HG03521 (cell line): ENCODE measurements at regions not wholly inside any gene's neighbourhood (a gene's known extent, or its start where the extent isn't known, plus 50 kb on each side); places are given as distances from the start of the nearest gene placed in this dataset.
"Not testable (repeated sequence)": the region's sequence is repeated elsewhere in the genome, so short reads cannot be mapped to it uniquely, and the experiment has no call there.

Experiments
- ATAC-seq: cut with Tn5 transposase; IDR thresholded peaks from one replicate; pipeline ENCODE4 v1.9.1; 2021; ENCODE audit warnings: mild to moderate bottlenecking, moderate library complexity; ENCODE audit not compliant: unreplicated experiment

DNA sequence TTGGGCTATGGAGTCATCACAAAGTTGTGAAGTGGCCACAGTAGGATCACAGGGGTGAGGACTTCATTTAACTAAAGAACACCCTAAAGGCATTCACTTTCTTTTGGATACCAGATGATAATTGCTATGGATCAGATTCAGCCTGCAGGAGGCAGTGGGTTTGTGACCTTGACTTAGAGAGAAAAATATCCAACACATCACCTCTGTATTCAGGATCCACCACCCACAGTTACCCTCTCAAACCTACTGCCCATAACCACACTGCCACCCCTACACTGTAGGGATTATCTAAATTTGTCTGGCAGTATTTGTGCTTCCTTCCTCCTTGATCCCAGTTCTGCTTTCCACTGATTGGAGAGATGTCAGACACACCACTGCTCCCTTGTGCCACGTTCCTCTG lies 269.4 kb downstream of the MYCN start:
- no peak for ATAC-seq

DNA sequence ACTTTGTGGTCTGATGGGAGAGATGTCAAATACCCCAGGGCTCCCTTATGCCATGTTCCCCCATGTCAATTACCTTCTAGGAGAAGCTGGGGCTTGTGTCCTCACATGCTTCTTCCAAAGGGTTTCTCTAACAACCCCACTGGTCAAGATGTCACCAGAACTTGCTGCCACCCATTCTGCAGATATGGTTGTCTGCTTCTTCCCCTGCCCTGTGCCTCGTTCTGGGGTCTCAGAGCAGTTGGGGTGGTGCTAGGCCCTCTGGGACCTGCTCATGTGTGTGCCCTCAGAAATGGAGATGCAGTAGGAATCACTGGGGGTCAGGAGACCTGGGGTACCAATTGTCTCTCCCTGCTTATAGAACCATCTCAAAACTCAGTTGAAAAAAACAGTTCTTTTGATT lies 268.6 kb downstream of the MYCN start:
- ATAC-seq = no peak

DNA sequence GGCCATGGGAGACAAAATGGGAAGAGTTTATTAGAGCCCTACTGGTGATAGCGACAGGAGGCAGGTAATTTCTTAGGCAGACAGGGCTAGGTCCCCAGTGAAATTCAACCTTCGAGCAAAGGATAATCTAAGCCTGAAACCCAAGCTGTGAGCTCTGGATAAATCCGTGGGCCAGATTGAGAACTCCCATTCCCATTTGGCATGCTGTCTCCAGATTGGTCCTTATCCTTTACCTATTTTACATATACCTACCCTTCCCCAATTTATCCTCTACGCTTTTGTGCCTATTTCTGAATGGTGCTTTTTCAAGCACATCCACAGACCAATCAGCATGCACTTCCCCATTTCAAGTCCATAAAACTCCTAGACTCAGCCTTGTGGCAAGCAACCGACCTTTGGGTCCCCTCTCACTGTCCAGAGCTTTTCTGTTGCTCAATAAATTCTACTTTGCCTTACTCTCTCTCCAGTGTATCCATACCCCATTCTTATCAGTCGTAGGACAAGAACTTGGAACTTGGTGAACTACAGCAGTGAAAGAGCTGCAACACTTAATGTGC lies 268.0 kb downstream of the MYCN start:
- ATAC-seq = no peak

DNA sequence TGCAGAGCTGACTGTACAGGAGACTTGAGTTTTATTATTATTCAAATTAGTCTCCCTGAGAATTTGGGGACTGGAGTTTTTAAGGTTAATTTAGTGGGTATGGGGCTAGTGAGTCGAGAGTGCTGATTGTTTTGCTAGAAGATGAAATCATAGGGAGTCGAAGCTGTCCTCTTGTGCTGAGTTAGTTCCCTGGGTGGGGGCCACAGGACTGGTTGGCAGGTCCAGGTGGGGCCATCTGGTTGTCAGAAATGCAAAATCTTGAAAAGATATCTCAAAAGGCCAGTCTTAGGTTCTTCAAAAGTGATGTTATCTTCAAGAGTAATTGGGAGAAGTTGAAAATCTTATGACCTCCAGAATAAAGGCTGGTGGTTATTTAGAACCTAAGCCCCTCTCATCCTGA lies 267.3 kb downstream of the MYCN start:
- ATAC-seq = no peak

DNA sequence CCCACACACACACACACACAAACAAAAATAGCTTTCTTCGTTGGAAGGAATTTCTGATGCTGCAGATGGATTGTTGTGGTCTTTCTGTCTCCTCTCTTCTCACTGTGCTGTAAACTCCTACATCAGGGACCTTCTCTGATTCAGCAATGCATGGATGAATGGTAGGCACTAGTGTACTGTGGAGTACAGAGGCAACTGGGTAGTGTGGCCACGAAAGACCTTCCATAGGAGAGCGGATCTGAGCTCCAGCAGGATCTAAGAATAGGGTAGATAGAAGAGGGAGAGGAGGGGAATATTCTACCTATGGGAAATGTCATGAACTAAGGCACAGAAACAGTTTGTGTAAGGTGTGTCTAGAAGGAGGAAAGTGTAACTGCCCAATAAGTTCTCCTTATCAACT lies 266.8 kb downstream of the MYCN start:
- no peak for ATAC-seq

DNA sequence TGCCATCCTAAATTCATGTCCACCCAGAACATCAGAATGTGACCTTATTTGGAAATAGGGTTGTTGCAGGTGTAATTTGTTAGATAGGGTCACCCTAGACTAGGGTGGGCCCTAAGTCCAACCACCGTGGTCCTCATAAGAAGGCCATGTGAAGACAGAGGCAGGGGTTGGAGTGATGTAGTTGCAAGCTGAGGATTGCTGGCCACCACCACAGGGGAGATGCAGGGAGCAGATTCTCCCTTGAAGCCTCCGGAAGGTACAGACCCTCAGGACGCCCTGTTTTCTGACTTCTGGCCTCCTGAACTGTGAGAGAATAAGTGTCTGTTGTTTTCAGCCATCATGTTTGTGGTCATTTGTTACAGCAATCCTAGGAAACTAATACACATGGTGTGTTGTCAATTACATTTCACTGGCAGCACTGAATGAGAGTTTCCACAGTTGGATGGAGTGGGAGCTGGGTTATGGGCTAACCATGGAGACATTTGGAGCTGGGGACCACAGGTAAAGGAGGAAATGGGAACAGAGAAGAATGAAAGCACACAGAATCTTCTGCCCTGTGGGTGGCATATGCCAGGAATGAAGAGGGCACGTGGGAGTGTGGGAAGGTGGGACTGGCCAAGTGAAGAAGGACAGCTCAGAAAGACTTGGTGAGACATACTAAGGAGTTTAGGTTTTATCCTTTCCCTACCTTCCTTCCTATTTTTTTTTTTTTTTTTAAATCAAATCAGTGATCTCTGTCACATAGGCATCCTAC lies 266.0 kb downstream of the MYCN start:
- ATAC-seq = no peak

DNA sequence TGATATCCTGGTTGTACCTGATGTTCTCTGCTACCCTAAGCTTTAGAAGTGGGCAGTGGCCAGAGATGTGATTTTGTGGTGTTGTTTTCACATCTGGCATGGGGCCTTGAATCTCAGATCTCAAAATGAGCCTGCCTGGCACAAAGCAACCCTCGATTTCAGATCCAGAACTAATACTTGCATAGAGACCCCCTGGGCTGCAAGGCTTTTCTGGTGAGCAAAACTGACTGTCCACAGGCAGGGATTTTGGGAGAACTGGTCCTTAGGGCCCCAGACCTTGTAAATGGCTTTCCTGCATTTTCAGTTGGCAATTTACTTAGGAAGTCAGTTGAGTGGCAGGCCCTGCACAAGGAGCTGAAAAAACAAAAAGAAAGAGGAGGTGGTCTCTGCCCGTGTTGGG lies 265.3 kb downstream of the MYCN start:
- ATAC-seq = no peak

DNA sequence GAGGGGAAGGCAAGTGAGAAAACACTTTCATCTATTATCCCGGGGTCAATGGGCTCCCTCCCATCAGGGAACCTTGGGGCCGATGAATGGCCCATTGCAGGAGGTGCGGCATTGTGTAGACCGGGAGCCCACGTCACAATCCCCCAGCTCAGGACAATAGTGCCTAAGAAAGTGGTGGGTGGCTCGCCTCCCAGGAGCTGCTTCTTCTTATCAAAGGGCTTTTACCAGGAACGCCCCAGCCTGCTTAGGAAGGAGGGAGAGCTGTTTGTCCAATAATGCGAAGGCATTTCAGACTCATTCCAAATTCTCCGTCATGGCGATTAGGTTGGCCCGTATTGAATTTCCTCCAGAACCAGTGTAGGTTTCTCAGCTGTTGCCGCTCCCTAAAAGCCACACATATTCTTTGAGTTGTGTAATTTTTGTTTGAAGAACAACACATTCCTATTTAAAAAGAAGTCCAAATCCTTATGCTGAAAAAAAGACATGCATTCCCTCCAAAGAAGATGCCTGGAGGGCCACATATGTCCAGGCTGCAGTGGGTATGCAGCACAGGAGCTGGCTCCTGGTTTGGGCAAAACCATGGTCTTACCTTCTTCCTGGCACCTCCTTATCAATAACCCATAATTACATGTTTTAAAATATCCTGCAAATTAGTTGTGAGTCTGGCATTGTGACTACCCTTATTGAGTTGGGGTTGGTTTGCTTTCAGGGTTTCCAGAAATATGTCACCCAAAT lies 264.7 kb downstream of the MYCN start:
- no peak for ATAC-seq

DNA sequence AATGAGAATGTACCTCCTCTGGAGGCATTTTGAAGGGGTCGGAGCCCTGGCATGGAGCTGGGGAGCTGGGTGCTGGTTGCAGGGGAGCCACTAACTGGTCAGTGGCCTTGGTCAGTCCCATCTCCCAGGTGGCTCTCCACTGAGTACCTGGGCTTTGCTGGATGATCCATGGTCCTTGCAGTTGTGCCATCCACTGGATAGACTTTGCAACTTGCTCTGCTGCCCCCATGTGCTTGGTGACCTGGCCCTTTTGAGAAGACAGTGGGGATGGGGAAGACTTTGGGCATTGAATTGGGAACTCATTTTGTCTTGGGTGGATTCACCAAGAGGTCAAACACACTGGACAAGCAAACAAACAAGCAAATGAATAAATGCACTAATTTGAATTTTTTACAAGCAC lies 263.9 kb downstream of the MYCN start:
- ATAC-seq = no peak

DNA sequence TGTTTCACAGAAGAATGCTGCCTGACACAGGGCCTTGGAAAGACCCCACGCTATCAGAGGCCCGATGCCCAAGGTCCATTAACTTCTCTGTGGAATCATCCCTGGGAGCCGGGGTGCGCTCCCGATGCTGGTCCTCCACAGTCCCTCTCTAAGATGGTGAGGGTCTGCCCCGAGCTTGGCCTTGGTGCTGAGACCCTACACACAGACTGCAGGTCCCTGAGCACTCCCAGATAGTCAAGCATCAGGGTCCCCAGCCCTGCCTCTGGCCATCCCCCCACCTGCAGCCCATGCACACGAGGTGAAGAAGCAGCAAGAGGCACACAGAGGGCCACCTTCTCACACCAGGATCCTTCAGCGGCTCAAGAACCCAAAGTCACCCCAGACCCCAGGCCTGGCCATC lies 263.3 kb downstream of the MYCN start:
- ATAC-seq = no peak

DNA sequence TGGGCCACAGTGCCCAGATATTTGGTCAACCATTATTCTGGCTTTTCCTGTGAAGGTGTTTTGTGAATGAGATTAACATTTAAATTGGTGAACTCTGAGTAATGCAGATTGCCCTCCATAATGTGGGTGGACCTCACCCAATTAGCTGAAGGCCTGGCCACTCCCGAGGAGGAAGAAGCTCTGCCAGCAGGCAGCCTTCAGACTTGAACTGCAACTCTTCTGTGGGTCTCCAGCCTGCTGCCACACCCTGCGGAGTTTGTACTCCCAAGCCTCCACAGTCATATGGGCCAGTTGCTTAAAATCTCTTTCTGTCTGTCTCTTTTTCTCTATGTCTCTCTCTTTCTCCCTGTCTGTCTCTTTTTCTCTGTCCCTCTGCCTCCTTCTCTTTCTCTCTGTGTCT lies 262.7 kb downstream of the MYCN start:
- no peak for ATAC-seq

DNA sequence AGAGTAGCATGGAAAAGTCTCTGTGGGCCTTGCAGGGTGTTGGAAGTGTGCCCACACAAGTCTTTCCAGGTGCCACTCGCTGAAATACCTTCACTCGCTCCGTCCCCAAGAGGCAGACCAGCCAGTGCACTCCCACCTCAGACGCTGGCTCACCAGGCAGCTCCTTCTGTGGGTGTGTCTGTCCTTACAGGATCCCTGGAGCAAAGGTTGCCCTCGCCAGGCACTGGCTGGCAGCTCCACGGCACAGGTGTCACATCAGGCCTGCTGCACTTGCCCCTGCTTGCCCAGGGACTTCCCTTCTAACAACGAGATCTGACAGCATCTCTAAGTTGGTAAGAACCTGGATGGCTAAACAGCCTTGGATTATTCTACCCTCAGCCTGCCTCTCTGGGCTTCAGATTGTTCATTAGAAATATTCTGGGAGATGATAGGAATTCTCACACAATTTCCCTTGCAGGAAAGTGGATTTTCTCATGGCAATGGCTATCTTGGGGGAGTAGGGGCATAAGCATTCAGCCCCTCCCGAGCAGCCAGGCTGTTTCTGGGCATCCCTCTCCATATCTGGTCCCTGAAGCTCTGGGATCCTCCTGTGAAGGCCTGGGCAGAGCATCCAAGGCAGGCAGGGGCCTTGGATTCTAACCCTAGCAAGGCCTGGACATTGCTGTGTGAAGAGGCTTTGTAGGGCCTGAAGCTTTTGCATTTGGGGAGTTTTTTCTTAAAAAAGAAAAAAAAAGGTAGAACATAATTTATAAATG lies 262.1 kb downstream of the MYCN start:
- no peak for ATAC-seq

DNA sequence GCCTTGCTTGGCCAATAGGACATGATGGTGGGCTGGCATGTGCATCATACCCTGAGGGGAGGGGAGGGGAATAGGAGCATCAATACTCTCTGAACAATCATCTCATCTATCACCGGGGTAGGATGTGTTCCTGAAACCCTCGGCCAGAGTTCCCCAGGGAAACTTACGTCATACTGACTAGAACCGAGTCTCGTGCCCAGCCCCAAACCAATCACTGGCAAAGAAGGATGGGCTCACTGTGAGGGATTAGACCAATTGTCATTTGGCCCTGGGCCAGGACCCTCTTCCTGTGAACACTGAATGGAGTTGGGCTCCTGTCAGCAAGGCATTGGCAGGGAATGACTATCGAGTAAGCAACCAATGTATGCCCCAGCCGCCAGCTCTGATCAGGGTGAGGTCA lies 261.5 kb downstream of the MYCN start:
- ATAC-seq = no peak

DNA sequence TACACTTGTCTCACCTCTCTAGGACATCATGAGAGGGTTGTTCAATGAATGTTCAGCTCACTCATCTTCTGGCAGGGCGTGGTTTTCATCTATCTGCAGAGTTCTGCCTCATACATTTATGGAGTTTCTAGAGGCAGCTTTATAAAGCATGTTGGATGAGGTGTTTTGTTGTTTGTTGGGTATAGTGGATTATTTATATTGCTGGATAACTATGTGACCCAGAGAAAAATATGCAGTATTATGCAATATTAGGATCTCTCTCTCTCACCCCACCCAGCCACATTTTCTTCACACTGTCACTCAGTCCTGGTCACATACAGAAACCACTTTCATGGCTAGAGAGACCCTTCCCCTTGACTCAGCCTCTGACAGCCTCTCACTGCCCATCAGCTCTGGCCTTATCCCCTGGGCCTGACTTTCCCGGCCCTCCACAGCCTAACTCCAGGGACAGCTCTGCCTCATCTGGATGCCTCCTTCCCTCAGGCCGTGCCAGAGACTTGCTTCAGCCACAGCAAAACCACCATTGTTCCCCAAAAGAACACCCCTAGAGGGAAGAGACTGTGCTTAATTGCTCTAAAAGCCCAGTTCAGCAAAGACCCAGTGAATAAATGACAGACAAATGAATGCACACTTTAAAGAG lies 260.3 kb downstream of the MYCN start:
- no peak for ATAC-seq

DNA sequence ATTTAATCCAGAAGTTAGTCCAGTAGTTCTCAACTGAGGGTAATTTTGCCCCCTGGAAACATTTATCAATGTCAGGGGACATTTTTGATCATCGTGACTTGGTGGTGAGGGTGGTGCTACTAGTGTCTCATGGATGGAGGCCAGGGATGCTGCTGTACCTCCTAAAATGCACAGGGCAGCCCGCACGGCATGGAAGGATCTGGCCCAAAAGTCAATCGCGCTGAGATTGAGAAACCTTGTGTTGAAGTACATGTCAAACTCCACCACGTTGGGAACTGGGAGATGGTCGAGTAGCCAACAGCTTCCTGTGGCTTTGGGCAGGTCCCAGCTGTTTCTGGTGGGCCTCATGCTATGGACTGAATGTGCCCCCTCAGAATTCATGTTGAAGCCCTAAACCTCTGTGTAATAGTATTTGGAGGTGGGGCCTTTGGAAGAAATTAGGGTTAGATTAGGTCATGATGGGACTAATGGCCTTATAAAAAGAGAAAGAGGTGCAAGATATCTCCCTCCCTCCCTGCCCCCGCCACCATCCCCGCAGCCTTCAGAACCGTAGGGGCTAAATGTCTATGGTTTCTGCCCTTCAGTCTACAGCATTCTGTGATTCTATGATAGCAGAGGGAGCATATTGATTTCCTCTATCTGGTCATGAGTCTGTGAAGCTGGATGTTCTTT lies 259.7 kb downstream of the MYCN start:
- no peak for ATAC-seq

DNA sequence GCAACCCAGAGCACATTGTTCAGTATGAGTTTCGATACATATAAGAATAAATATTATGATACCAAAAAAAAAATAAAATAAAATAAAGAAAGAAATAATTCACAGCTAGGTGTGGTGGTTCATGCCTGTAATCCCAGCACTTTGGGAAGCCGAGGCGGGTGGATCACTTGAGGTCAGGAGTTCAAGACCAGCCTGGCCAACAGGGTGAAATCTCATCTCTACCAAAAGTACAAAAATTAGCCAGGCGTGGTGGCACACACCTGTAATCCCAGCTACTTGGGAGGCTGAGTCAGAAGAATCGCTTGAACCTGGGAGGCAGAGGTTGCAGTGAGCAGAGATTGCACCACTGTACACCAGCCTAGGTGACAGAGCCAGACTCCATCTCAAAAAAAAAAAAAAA lies 258.9 kb downstream of the MYCN start:
- ATAC-seq = not testable (repeated sequence)

DNA sequence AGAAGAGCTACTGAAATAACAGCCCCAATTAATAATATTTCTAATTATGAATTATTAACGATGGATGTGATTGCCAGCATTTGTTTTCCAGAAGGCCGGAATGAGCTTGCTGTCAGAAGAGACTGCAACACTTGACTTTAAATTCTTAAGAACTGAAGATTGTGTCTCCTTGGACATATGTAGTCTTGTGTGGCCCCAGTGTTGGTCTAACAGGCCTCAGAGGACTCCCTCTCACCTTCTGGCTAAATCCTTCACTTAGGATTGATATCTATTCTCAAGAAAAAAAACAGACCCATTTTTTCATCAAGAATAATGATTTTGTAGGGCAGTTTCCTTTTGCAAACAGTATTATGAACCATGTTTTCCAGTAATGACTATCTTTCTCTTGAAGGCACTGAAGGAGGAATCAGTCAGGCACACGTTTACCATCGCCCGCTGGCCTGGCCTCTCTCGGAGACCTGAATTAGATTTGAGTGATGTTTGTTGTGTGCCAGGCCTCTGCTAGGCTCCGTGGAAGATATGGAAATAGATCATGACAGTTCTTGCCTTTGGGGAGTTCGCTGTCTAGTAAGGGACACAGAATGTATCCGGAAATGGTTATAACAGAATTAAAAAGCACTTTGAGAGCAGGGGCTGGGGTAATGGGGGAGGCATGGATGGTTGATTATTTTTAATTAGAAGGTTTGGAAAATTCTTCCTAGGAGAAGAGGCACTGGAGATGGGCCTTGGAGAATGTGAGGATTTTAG lies 258.0 kb downstream of the MYCN start:
- no peak for ATAC-seq

DNA sequence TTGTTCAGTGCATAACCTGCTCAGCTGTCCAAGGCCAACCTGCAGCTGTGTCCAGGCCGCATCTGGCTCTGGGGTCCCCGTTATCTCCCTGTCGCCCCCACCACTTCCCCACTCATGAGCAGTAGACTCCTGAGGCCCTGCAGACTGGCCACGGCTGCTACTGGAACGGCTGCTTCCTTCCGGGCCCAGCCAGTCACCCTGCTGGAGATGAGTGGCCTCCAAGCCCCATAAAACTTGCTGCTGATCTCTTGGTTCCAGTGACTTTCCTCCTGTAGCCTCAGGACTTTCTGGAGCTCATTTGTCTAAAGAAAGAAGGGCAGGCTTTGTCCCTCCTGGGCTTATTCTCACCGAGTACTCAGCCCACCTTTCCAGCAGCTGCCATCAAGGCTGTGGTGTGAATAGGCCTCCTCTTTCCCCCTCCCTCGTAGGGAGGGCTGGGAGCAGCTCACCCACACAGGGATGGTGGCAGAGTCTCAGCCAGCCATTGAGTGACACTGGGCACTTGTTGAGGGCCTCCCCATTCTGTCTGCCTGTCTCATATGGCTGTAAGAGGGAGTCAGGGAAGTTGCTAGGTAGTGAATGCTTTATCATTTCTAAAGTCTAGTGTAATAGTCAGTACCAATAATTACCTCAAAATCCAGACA lies 257.3 kb downstream of the MYCN start:
- no peak for ATAC-seq
